ENCODE measurements at regions not wholly inside any gene's neighbourhood (a gene's known extent, or its start where the extent isn't known, plus 50 kb on each side); places are given as distances from the start of the nearest gene placed in this dataset.

- Histone ChIP-seq H3K4me2 (ENCODE audit: low read length) (no peak overlapping the region), H4K20me1 (ENCODE audit: insufficient read depth, low read length) (no peaks in the 10 kb centered on the region), H2AFZ (ENCODE audit: low read depth, low read length) (no peak overlapping the region), H3K27me3 (ENCODE audit: insufficient read depth, low read length) (no peaks in the 10 kb centered on the region), H3K9me3 (ENCODE audit: insufficient read depth, low read depth, low read length) (no peaks in the 10 kb centered on the region), H3K4me3 (ENCODE audit: insufficient read depth, low read depth, low read length) (no peak overlapping the region), H3K4me1 (ENCODE audit: insufficient read depth, low read length) (no peaks in the 10 kb centered on the region), H3K79me2 (ENCODE audit: insufficient read depth, low read length) (no peaks in the 10 kb centered on the region), H3K9ac (ENCODE audit: low read length) (no peak overlapping the region), H3K27ac (ENCODE audit: low read depth, low read length) (no peak overlapping the region), H3K36me3 (ENCODE audit: insufficient read depth, low read length) (no peaks in the 10 kb centered on the region)
- FAIRE-seq (no peak), DNase-seq (ENCODE audit: low read depth) (no peak)
- H3K27me3 Mint-ChIP-seq (ENCODE audit: low read depth, unreplicated experiment): peaks cover 2% of the 10 kb centered on the region
- no peak overlapping the region for H3K4me3 Mint-ChIP-seq (ENCODE audit: unreplicated experiment)
- no peak for TF ChIP-seq EZH2 (IDR thresholded peaks at IDR 0.05; ENCODE audit: insufficient read depth, low read length)
- TF ChIP-seq CTCF (IDR thresholded peaks at IDR 0.05; ENCODE audit: insufficient read depth, low read depth, low read length): no peak
- H3K9me3 Mint-ChIP-seq (ENCODE audit: unreplicated experiment): no peaks in the 10 kb centered on the region
- H3K27ac Mint-ChIP-seq (ENCODE audit: unreplicated experiment): no peak overlapping the region
- H3K4me1 Mint-ChIP-seq (ENCODE audit: low read depth, unreplicated experiment): no peaks in the 10 kb centered on the region
- no peaks in the 10 kb centered on the region for H3K36me3 Mint-ChIP-seq (ENCODE audit: low read depth, unreplicated experiment)
Measured at GRCh38 chr1:88200545-88200944, 483.5 kb upstream of the PKN2 start.

GRCh38 chr1:88204111-88204510, 480.0 kb upstream of the PKN2 start:
- Histone ChIP-seq H3K9ac (ENCODE audit: low read length) (no peak overlapping the region), H3K27ac (ENCODE audit: low read depth, low read length) (no peak overlapping the region), H3K27me3 (ENCODE audit: insufficient read depth, low read length) (no peaks in the 10 kb centered on the region), H3K4me3 (ENCODE audit: insufficient read depth, low read depth, low read length) (no peak overlapping the region), H3K4me1 (ENCODE audit: insufficient read depth, low read length) (no peaks in the 10 kb centered on the region), H3K4me2 (ENCODE audit: low read length) (no peak overlapping the region), H3K79me2 (ENCODE audit: insufficient read depth, low read length) (no peaks in the 10 kb centered on the region), H2AFZ (ENCODE audit: low read depth, low read length) (no peak overlapping the region), H3K9me3 (ENCODE audit: insufficient read depth, low read depth, low read length) (no peaks in the 10 kb centered on the region), H3K36me3 (ENCODE audit: insufficient read depth, low read length) (no peaks in the 10 kb centered on the region), H4K20me1 (ENCODE audit: insufficient read depth, low read length) (no peaks in the 10 kb centered on the region)
- Mint-ChIP-seq H3K36me3 (ENCODE audit: low read depth, unreplicated experiment) (no peaks in the 10 kb centered on the region), H3K27ac (ENCODE audit: unreplicated experiment) (no peak overlapping the region), H3K27me3 (ENCODE audit: low read depth, unreplicated experiment) (peaks cover 4% of the 10 kb centered on the region), H3K9me3 (ENCODE audit: unreplicated experiment) (no peaks in the 10 kb centered on the region), H3K4me1 (ENCODE audit: low read depth, unreplicated experiment) (no peaks in the 10 kb centered on the region), H3K4me3 (ENCODE audit: unreplicated experiment) (no peak overlapping the region)
- DNase-seq (ENCODE audit: low read depth): peak; percentile 60
- TF ChIP-seq EZH2 (IDR thresholded peaks at IDR 0.05; ENCODE audit: insufficient read depth, low read length): no peak
- TF ChIP-seq CTCF (IDR thresholded peaks at IDR 0.05; ENCODE audit: insufficient read depth, low read depth, low read length): no peak
- FAIRE-seq: no peak

GRCh38 chr1:88204612-88205167, 479.4 kb upstream of the PKN2 start:
- no peak overlapping the region for H3K27ac Mint-ChIP-seq (ENCODE audit: unreplicated experiment)
- no peaks in the 10 kb centered on the region for H3K79me2 ChIP-seq (ENCODE audit: insufficient read depth, low read length)
- H3K4me3 ChIP-seq (ENCODE audit: insufficient read depth, low read depth, low read length): no peak overlapping the region
- H3K9me3 Mint-ChIP-seq (ENCODE audit: unreplicated experiment): no peaks in the 10 kb centered on the region
- no peaks in the 10 kb centered on the region for H3K4me1 Mint-ChIP-seq (ENCODE audit: low read depth, unreplicated experiment)
- H4K20me1 ChIP-seq (ENCODE audit: insufficient read depth, low read length): no peaks in the 10 kb centered on the region
- no peaks in the 10 kb centered on the region for H3K27me3 ChIP-seq (ENCODE audit: insufficient read depth, low read length)
- no peak overlapping the region for H3K9ac ChIP-seq (ENCODE audit: low read length)
- H3K4me1 ChIP-seq (ENCODE audit: insufficient read depth, low read length): no peaks in the 10 kb centered on the region
- H3K4me2 ChIP-seq (ENCODE audit: low read length): no peak overlapping the region
- DNase-seq (ENCODE audit: low read depth) (no peak), FAIRE-seq (no peak)
- no peaks in the 10 kb centered on the region for H3K36me3 Mint-ChIP-seq (ENCODE audit: low read depth, unreplicated experiment)
- H3K9me3 ChIP-seq (ENCODE audit: insufficient read depth, low read depth, low read length): no peaks in the 10 kb centered on the region
- H2AFZ ChIP-seq (ENCODE audit: low read depth, low read length): no peak overlapping the region
- H3K27me3 Mint-ChIP-seq (ENCODE audit: low read depth, unreplicated experiment): peaks cover 4% of the 10 kb centered on the region
- H3K36me3 ChIP-seq (ENCODE audit: insufficient read depth, low read length): no peaks in the 10 kb centered on the region
- no peak overlapping the region for H3K4me3 Mint-ChIP-seq (ENCODE audit: unreplicated experiment)
- TF ChIP-seq CTCF (IDR thresholded peaks at IDR 0.05; ENCODE audit: insufficient read depth, low read depth, low read length): no peak
- TF ChIP-seq EZH2 (IDR thresholded peaks at IDR 0.05; ENCODE audit: insufficient read depth, low read length): no peak
- no peak overlapping the region for H3K27ac ChIP-seq (ENCODE audit: low read depth, low read length)
